H1 (cell line): ENCODE measurements at regions not wholly inside any gene's neighbourhood (a gene's known extent, or its start where the extent isn't known, plus 50 kb on each side); places are given as distances from the start of the nearest gene placed in this dataset.

Source experiments
- CTCF ChIA-PET: fragments of 300-600 bp; sonication (Branson Sonifier 250); formaldehyde crosslinking; loops from one replicate; lab custom pipeline; 2021; ENCODE audit not compliant: partially characterized antibody; lab: Charles Lee
- POLR2A ChIA-PET: fragments of 300-600 bp; sonication (Branson Sonifier 250); formaldehyde crosslinking; loops from one replicate; lab custom pipeline; 2021; ENCODE audit warnings: inconsistent platforms; ENCODE audit not compliant: partially characterized antibody; lab: Charles Lee
- DNase-seq, 2 experiments: peaks; one replicate each; pipeline versions ENCODE4 v3.0.0 to v3.0.0-alpha.2; 2010 to 2022; ENCODE audit warnings: low spot score in 2 of 2, low read depth in 1 of 2, mixed read lengths in 1 of 2
- FAIRE-seq: peaks from 2 replicates; lab custom pipeline; 2011; peaks lifted over from hg19 to GRCh38; lab: Jason Lieb, UNC
- H2AFZ ChIP-seq: 2 replicates; pipeline ENCODE4 v1.8.1; 2012; ENCODE audit warnings: low read length, inconsistent platforms
- H2AK5ac ChIP-seq: 2 replicates; pipeline ENCODE4 v1.6.1; 2013; ENCODE audit warnings: low read depth, low read length
- H2BK120ac ChIP-seq: replicated peaks from 2 replicates; pipeline ENCODE3; 2013; ENCODE audit warnings: low read depth, low read length, inconsistent platforms
- H2BK12ac ChIP-seq: 2 replicates; pipeline ENCODE4 v1.6.1; 2013; ENCODE audit warnings: low read depth, low read length
- H2BK15ac ChIP-seq: 2 replicates; pipeline ENCODE4 v1.6.1; 2013; ENCODE audit warnings: low read length
- H2BK20ac ChIP-seq: 2 replicates; pipeline ENCODE4 v1.6.1; 2013; ENCODE audit warnings: low read length
- H2BK5ac ChIP-seq: 2 replicates; pipeline ENCODE4 v1.6.1; 2013; ENCODE audit warnings: low read depth, low read length
- H3K14ac ChIP-seq: 2 replicates; pipeline ENCODE4 v1.6.1; 2013; ENCODE audit warnings: inconsistent platforms; ENCODE audit not compliant: insufficient read length
- H3K18ac ChIP-seq: 2 replicates; pipeline ENCODE4 v1.6.1; 2013; ENCODE audit warnings: low read length; ENCODE audit errors: extremely low read depth
- H3K23ac ChIP-seq: 2 replicates; pipeline ENCODE4 v1.6.1; 2013; ENCODE audit warnings: inconsistent platforms; ENCODE audit not compliant: insufficient read length
- H3K23me2 ChIP-seq: 2 replicates; pipeline ENCODE4 v1.6.1; 2013; ENCODE audit warnings: low read depth, low read length
- H3K27ac ChIP-seq: 2 replicates; pipeline ENCODE4 v1.6.1; 2011; ENCODE audit warnings: low read depth, low read length, inconsistent platforms
- H3K27me3 ChIP-seq, 4 experiments: replicated peaks in 1 of 4; 1 replicate in 1 of 4; 2 replicates in 3 of 4; pipeline versions ENCODE4 v1.6.1 to v1.8.1; 2011 to 2013; ENCODE audit warnings: low read length in 3 of 4, mild to moderate bottlenecking in 3 of 4, inconsistent platforms in 2 of 4, mixed read lengths in 2 of 4, moderate library complexity in 1 of 4; ENCODE audit not compliant: control insufficient read depth in 3 of 4, insufficient read depth in 3 of 4; ENCODE audit errors: extremely low read depth in 1 of 4
- H3K36me3 ChIP-seq, 4 experiments: 2 replicates each; pipeline versions ENCODE4 v1.6.1 to v1.8.1; 2011 to 2013; ENCODE audit warnings: mild to moderate bottlenecking in 4 of 4, low read length in 3 of 4, moderate library complexity in 2 of 4, control low read depth in 1 of 4, inconsistent platforms in 1 of 4; ENCODE audit not compliant: insufficient read depth in 4 of 4, control insufficient read depth in 2 of 4
- H3K4ac ChIP-seq: replicated peaks from 2 replicates; pipeline ENCODE3; 2013; ENCODE audit warnings: low read length, low read depth, mixed read lengths, inconsistent platforms; ENCODE audit not compliant: insufficient read length
- H3K4me1 ChIP-seq, 4 experiments: replicated peaks in 1 of 4; 1 replicate in 1 of 4; 2 replicates in 3 of 4; pipeline versions ENCODE4 v1.6.1 to v1.8.1; 2011 to 2013; ENCODE audit warnings: low read length in 3 of 4, inconsistent platforms in 2 of 4, mixed read lengths in 1 of 4; ENCODE audit not compliant: insufficient read depth in 4 of 4, control insufficient read depth in 3 of 4
- H3K4me2 ChIP-seq, 2 experiments: 2 replicates each; pipeline versions ENCODE4 v1.6.1 to v1.8.1; 2011 to 2013; ENCODE audit warnings: low read depth in 2 of 2, low read length in 2 of 2, control low read depth in 1 of 2, inconsistent platforms in 1 of 2, mild to moderate bottlenecking in 1 of 2; ENCODE audit not compliant: insufficient read depth in 1 of 2
- H3K4me3 ChIP-seq, 4 experiments: fragments of 200-600, 300-600 bp in 1 of 4; sonication (generic), shearing (Covaris generic), sonication (Bioruptor Twin) in 1 of 4; 2 replicates each; pipeline versions ENCODE4 v1.5.1 to v1.8.1; 2011 to 2016; ENCODE audit warnings: low read length in 4 of 4, low read depth in 3 of 4, control low read depth in 2 of 4, inconsistent platforms in 2 of 4, mild to moderate bottlenecking in 2 of 4, mixed read lengths in 1 of 4, moderate library complexity in 1 of 4; ENCODE audit not compliant: insufficient read depth in 2 of 4; ENCODE audit errors: extremely low read depth in 1 of 4
- H3K56ac ChIP-seq: replicated peaks from 2 replicates; pipeline ENCODE3; 2013; ENCODE audit warnings: low read depth, mild to moderate bottlenecking, mixed read lengths, low read length, inconsistent platforms; ENCODE audit not compliant: insufficient read length
- H3K79me1 ChIP-seq: 2 replicates; pipeline ENCODE4 v1.6.1; 2013; ENCODE audit warnings: low read depth, low read length, control low read depth
- H3K79me2 ChIP-seq, 2 experiments: 2 replicates each; pipeline versions ENCODE4 v1.6.1 to v1.8.1; 2012 to 2013; ENCODE audit warnings: low read length in 2 of 2, mild to moderate bottlenecking in 2 of 2, inconsistent platforms in 1 of 2; ENCODE audit not compliant: insufficient read depth in 2 of 2, control insufficient read depth in 1 of 2
- H3K9ac ChIP-seq, 4 experiments: replicated peaks in 1 of 4; 1 replicate in 1 of 4; 2 replicates in 3 of 4; pipeline versions ENCODE4 v1.6.1 to v1.8.1; 2011 to 2013; ENCODE audit warnings: low read depth in 3 of 4, low read length in 3 of 4, control low read depth in 2 of 4, mild to moderate bottlenecking in 2 of 4, moderate library complexity in 2 of 4, inconsistent platforms in 1 of 4; ENCODE audit errors: extremely low read depth in 1 of 4
- H3K9me3 ChIP-seq, 2 experiments: 2 replicates each; pipeline versions ENCODE4 v1.6.1 to v1.8.1; 2012 to 2013; ENCODE audit warnings: mild to moderate bottlenecking in 2 of 2, moderate library complexity in 2 of 2, control low read depth in 1 of 2, inconsistent platforms in 1 of 2, low read depth in 1 of 2, low read length in 1 of 2, mixed read lengths in 1 of 2; ENCODE audit not compliant: insufficient read depth in 2 of 2
- H4K20me1 ChIP-seq, 2 experiments: replicated peaks in 1 of 2; 2 replicates each; pipeline versions ENCODE3 to v1.8.1; 2011 to 2013; ENCODE audit warnings: inconsistent platforms in 2 of 2, low read length in 2 of 2, mild to moderate bottlenecking in 1 of 2; ENCODE audit not compliant: insufficient read depth in 2 of 2, control insufficient read depth in 1 of 2
- H4K5ac ChIP-seq: 2 replicates; pipeline ENCODE4 v1.6.1; 2013; ENCODE audit warnings: low read length, low read depth, mixed read lengths, inconsistent platforms; ENCODE audit not compliant: insufficient read length
- H4K8ac ChIP-seq: 2 replicates; pipeline ENCODE4 v1.8.0; 2013; ENCODE audit warnings: mild to moderate bottlenecking, moderate library complexity, low read length, inconsistent platforms; ENCODE audit not compliant: insufficient read depth; ENCODE audit errors: extremely low read depth
- H4K91ac ChIP-seq: replicated peaks from 2 replicates; pipeline ENCODE3; 2013; ENCODE audit warnings: low read length, mixed read lengths, inconsistent platforms; ENCODE audit not compliant: insufficient read length
- SAP30 ChIP-seq: fragments of 300-600 bp; sonication (generic); IDR thresholded peaks from 2 replicates; pipeline ENCODE4 v1.7.1; 2012; ENCODE audit warnings: low read length, moderate library complexity, mild to moderate bottlenecking, inconsistent platforms; ENCODE audit not compliant: insufficient read depth, insufficient replicate concordance
- WGBS, 2 experiments: shearing (Covaris generic) in 1 of 2; methylation state at CpG; one replicate each; pipeline versions ENCODE4 v1.1.6 to v1.1.7; 2013 to 2015; ENCODE audit warnings: low lambda C conversion rate in 2 of 2, mixed read lengths in 2 of 2, inconsistent platforms in 1 of 2, low coverage in 1 of 2, missing lambda C conversion rate in 1 of 2; ENCODE audit not compliant: insufficient replicate concordance in 2 of 2, insufficient coverage in 1 of 2, insufficient read length in 1 of 2; ENCODE audit errors: extremely low coverage in 1 of 2, missing lambda C conversion rate in 1 of 2; 5-methylcytosine and 5-hydroxymethylcytosine counted together

DNA sequence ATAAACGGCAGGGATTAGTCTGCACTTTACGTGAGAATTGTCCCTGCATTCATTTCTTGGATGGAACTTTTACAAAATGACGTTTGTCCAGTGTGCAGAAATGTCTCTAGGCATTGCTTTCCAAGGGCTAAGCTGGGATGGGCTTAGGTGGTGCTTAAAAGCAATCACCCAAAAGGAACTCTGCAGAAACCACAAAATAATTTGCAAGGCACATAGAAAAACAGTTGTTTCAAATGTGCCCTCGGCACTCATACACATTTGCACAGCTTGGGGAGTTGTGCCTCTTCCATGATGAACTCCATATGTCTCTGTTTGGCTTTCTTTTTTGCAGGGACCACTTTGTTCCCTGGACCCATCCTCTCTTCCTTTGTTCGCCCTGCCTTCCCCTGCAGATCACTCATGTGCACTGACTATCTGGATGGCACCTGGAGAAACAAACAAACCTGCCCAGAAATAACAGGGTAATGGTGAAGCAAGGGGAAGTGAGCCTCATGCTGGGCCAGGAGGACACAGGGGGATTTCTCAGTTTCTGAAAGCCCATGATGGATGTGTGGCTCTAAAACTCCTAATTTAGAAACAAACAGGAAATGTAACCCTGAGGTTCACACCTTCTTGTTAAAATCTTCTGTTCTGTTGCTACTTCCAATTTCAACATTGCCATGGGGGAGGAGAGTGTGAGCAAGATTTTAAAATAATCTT is 150.2 kb downstream of the SNX19 start:
- H3K4me3 ChIP-seq, result no peak overlapping the region
- H3K4me2 ChIP-seq, result no peak overlapping the region
- no peak for FAIRE-seq
- no peak overlapping the region for H4K91ac ChIP-seq
- H3K79me1 ChIP-seq, result no peaks in the 10 kb centered on the region
- no peak overlapping the region; the same call in 1 of the 2 replicates for H2BK20ac ChIP-seq
- no peak overlapping the region for H3K9ac ChIP-seq
- no peak overlapping the region for H2BK12ac ChIP-seq
- DNase-seq, result no peak
- no peak overlapping the region for H3K23ac ChIP-seq
- H3K23me2 ChIP-seq, result no peaks in the 10 kb centered on the region
- H4K5ac ChIP-seq, result no peak overlapping the region
- no peak overlapping the region for H3K27ac ChIP-seq
- ChIA-PET CTCF (interaction anchor here (1.0 to 1.6 kb wide), 3 partner anchors 47 to 331 kb away, joined by 3 to 5 read pairs (median 3); no protein-coding TSS in a partner anchor), POLR2A (no interaction called here)
- no peaks in the 10 kb centered on the region; a peak in 1 of 7 replicates for H3K27me3 ChIP-seq
- H2AK5ac ChIP-seq, result no peak overlapping the region
- H4K8ac ChIP-seq, result no peak overlapping the region
- H2AFZ ChIP-seq, result no peak overlapping the region
- no peak overlapping the region for H2BK5ac ChIP-seq
- H4K20me1 ChIP-seq, result no peaks in the 10 kb centered on the region
- H2BK120ac ChIP-seq, result no peak overlapping the region
- no peak for TF ChIP-seq SAP30
- no peaks in the 10 kb centered on the region for H3K9me3 ChIP-seq
- no peak overlapping the region for H3K18ac ChIP-seq
- H3K4me1 ChIP-seq, result peaks cover 3 to 7% (median 6%) of the 10 kb centered on the region in 4 experiments; a peak in 3 of 7 replicates
- H3K36me3 ChIP-seq, result no peaks in the 10 kb centered on the region
- 83% methylated on average over 5 of the region's 5 CpGs; no CpG with 5 or more reads in 1 of the 2 experiments for WGBS, 2 experiments
- no peak overlapping the region for H3K4ac ChIP-seq
- no peaks in the 10 kb centered on the region for H3K79me2 ChIP-seq
- no peak overlapping the region for H3K14ac ChIP-seq
- no peak overlapping the region for H2BK15ac ChIP-seq
- H3K56ac ChIP-seq, result no peak overlapping the region
